Activated gamma-delta T cell (primary cell): ENCODE measurements at regions not wholly inside any gene's neighbourhood (a gene's known extent, or its start where the extent isn't known, plus 50 kb on each side); places are given as distances from the start of the nearest gene placed in this dataset.

ENCODE experiments used
- DNase-seq: peaks from one replicate; lab custom pipeline; 2025; lab: John Stamatoyannopoulos, UW

- DNase-seq = no peak
Observed at GRCh38 chr2:239576784-239577685, 176.2 kb upstream of the HDAC4 start.

GRCh38 chr2:239575931-239576445, 175.2 kb upstream of the HDAC4 start:
- no peak for DNase-seq

DNA sequence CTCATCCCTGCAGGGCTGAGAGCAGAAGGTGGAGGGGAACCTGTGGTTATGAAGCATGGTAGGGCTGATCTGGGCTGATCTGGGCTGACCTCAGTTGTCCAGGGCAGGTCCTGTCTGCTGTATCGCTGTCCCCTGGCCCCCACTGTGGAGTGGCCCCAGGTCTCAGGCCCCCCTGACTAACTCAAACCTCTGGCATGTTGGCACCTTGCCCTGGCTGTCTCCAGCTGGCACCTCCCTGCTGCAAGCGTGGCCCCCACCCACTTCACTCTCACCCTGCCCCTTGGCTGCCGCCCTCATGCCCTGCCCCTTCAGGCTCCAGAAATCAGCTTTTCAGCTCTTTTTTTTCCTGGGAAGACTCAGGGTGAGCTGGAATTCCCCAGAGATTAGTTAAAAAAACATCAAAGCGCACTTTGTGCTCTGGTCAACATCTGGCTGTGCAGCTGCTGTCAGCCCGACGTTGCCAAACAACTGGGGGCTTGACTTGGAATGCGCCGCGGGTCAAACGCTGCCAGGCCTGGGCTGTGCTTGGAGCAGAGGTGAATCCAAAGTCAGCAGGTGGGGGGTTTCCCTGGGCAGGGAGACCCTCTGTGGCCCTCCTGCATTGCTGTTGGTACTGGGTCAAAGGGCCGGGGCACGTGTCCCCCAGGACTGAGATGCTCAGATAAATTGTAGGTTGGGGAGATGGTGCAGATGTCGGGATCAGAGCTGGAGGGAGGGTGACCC, 173.8 kb upstream of the HDAC4 start:
- no peak for DNase-seq

- DNase-seq = no peak
Observed at GRCh38 chr2:239574054-239574433, 173.2 kb upstream of the HDAC4 start.

DNA sequence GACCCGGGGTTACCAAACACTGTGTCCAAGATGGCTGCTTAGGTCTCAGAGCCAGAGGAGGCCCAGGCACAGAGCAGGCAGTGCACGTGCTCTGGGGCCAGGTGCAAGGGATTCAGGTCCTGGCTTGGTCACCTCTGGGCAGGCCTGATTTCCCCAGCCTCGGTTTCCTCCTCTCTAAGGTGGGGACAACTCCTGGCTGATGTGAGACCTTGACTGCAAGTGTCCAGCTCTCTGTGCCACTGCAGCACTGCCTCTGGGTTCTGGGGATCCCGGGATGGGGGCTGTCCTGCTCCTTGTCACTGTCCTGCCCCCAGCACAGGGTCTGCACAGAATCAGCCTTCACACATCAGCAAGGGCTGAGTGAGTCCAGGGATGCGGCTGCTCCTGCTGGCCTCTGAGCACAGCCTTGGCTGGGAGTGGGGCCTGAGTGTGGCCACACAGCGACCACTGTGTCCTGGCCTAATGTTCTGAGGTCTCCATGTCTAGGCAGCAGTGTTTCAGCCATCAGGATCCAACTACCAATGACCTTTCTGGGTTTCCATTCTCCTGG, 170.2 kb upstream of the HDAC4 start:
- no peak for DNase-seq

DNA sequence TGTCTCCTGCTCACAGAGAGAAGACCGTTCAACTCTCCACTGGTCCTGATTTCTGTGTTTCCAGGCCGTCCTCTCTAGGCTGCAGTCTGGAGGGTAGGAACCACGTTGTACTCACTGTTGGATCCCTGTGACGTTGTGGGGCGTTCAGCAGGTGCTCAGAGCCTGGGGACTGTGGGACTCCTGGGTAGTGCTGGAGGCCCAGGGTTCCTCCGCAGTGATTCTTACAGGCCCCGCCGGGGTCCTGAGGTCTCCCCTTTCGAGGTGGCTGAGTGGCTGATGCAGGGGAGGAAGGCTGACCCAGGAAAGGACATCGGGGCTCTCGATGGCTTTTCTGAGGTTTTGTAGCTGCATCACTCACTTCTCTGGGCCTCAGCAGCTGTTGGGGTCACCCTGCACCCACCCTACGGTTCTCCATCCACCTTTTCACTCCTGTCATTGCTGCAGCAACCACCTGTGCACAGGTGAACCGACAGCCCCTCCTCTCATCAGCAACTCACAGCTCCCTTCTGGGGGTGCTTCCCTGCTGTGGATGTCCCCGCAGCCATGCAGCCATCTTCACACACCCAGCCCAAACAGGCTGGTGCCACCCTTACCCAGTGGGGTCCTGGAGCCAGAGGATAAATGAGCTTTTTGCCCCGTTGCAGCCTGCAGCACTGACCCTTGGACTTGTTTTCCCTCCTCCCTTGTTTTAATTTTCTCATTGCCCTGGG, 169.6 kb upstream of the HDAC4 start:
- DNase-seq = no peak

DNA sequence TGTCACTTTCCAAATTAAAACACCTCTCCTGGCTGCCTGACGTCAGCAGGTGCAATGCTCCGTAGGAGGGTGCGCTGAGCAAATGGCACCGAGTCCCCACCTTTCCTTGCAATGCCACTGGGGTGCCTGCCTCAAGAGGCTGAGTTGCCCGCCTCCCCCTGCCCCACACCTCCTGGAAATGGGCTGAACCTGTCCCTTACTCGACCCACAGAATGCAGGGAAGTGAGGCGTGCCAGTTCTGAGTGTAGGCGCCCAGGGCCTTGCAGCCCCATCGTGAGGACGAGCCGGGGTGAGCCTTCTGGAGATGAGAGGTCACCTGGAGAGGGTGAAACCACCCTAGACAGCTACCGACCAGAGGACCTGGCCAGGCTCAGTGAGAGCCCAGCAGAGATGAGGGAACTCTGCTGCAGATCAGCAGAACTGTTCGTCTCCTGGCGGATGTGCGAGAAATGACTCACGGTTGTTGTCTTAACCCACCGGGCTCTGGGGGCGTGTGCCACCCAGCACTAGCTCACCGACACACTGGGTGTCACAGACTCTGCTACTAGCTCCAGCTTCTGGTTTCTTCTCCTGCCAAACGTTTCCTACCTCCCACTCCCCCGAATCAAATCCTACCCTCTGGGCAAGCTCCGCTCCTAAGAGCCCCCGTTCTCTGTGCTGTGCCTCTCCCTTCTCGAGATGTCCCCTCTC, 168.7 kb upstream of the HDAC4 start:
- DNase-seq = no peak

- no peak for DNase-seq
Observed at GRCh38 chr2:239568601-239569000, 167.8 kb upstream of the HDAC4 start.

GRCh38 chr2:239567786-239568185, 167.0 kb upstream of the HDAC4 start:
- DNase-seq = no peak

GRCh38 chr2:239566995-239567568, 166.3 kb upstream of the HDAC4 start:
- no peak for DNase-seq

GRCh38 chr2:239566162-239566994, 165.6 kb upstream of the HDAC4 start:
- DNase-seq = no peak

DNA sequence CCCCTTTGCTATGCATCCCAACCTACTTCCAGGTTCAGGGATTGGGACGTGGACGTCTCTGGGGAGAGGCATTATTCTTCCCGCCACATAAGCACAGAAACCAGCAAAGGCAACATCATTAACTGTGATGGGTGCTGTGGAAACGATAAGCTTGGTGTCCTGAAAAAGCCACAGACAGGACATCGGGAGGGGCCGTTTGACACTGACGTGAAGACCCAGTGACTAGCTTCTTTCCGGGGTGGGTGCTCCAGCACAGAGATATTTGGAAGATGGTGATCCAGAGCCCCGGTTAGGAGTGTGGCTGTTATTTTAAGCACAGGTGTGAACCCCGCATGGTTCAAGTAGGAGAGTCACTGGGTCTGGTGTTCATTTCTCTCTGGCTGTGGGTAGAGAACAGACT, 163.8 kb upstream of the HDAC4 start:
- no peak for DNase-seq

DNA sequence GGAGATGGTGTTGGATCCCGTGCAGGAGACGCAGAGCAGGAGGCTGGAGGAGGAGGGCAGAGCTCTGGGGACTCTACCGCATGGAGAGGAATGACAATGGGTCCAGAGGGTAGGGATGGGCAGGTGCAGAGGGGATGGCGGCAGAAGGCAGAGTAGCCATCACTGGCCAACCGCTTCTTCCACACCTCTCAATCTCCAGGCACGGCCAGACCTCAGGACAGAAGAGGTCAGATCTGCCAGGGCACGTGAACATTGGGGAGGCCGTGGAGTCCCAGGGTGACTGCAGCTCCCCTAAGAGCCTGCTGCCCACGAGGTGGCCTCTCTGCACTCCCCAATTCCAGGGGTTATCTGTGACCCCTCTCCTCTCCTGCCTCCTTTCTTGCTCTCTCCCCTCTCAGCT, 162.7 kb upstream of the HDAC4 start:
- DNase-seq = no peak

- no peak for DNase-seq
Observed at GRCh38 chr2:239561446-239562001, 160.7 kb upstream of the HDAC4 start.

DNA sequence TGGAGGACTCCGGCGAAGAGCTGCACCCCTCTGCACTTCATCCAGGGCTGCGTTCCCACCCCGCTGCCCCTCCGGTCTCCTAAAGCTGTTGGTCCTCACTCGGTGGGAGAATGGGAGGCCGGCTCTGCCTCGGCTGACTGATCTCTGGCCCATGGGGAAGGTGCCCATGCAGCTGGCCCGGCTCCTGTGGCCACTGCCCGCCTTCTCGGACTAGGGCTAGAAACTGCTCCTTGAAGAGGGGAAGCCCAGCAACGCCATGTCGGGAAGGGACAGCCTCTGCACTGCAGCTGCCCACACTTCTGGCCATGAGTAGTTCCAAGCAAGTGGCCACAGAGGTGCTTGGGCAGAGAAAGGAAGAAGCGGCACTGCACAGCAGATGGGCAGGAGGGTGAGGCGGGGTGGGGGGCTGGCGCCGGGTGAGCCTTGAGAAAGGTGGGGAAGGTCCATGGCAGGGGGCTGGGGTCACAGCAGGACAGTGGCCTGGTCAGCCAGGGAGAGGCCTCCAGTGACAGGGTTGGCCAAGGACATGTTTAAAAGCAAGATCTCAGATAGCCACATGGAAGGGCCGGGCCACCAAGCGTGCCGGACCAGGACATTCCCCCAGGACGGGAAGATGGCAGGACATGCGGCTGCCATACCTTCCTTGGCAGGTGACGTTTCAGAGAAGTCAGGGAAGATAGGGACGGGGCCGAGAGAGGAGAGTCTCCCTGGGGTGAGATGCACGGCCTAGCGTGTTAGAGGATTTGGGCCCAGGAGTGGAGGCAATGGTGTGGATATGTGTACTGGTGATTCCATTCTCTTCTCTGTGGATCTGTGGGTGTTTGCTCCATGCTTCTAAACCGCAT, 158.8 kb upstream of the HDAC4 start:
- DNase-seq = no peak

DNA sequence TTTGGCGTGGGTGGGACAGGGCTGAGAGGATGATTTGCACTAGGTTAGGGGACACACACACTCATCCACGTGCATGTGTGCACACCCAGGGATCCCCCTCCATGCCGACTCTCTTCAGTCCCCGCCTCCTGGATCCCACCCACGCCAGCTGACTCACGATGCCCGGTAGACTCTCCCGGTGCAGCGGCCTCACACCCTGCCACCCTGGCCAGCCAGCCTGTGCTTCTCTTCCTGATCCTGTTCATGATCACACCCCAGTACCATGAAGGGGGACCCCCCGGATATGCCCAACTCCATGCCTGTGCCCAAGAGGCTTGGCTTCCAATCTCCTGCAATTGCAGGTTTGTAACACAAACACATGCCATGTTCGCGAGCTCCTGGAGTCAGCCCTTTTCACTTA, 157.8 kb upstream of the HDAC4 start:
- no peak for DNase-seq

- no peak for DNase-seq
Observed at GRCh38 chr2:239557516-239557915, 156.7 kb upstream of the HDAC4 start.

GRCh38 chr2:239555571-239555905, 154.7 kb upstream of the HDAC4 start:
- no peak for DNase-seq
